MM.1S (cell line): ENCODE measurements at regions not wholly inside any gene's neighbourhood (a gene's known extent, or its start where the extent isn't known, plus 50 kb on each side); places are given as distances from the start of the nearest gene placed in this dataset.

Experiments used
- DNase-seq: peaks from one replicate; pipeline ENCODE4 v3.0.0-alpha.2; 2015
- H2AFZ ChIP-seq: fragments of 300-600 bp; sonication (generic); 2 replicates; pipeline ENCODE4 v1.6.0; 2016; ENCODE audit warnings: antibody characterized with exemption, low read length
- H3F3A ChIP-seq: fragments of 300-600 bp; sonication (generic); 2 replicates; pipeline ENCODE4 v1.6.1; 2016; ENCODE audit warnings: mild to moderate bottlenecking, antibody characterized with exemption, low read length, moderate library complexity, mixed read lengths; ENCODE audit not compliant: insufficient read depth
- H3K27ac ChIP-seq: fragments of 300-600 bp; sonication (generic); 2 replicates; pipeline ENCODE4 v1.5.1; 2016; ENCODE audit warnings: mild to moderate bottlenecking, low read length
- H3K27me3 ChIP-seq: fragments of 300-600 bp; sonication (generic); replicated peaks from 2 replicates; pipeline ENCODE4 v1.6.0; 2016; ENCODE audit warnings: low read length; ENCODE audit not compliant: insufficient read depth
- H3K36me3 ChIP-seq: fragments of 300-600 bp; sonication (generic); replicated peaks from 2 replicates; pipeline ENCODE4 v1.6.1; 2016; ENCODE audit warnings: mild to moderate bottlenecking, low read length, mixed read lengths; ENCODE audit not compliant: insufficient read depth
- H3K4me1 ChIP-seq: fragments of 300-600 bp; sonication (generic); 2 replicates; pipeline ENCODE4 v1.6.1; 2016; ENCODE audit warnings: low read length, mixed read lengths
- H3K4me2 ChIP-seq: fragments of 300-600 bp; sonication (generic); 2 replicates; pipeline ENCODE4 v1.6.0; 2016; ENCODE audit warnings: low read depth, low read length
- H3K4me3 ChIP-seq: fragments of 300-600 bp; sonication (generic); 2 replicates; pipeline ENCODE4 v1.5.1; 2016; ENCODE audit warnings: low read length, mixed read lengths
- H3K79me2 ChIP-seq: fragments of 300-600 bp; sonication (generic); 2 replicates; pipeline ENCODE4 v1.6.1; 2016; ENCODE audit warnings: mixed run types, low read length, mixed read lengths
- H3K9ac ChIP-seq: fragments of 300-600 bp; sonication (generic); 2 replicates; pipeline ENCODE4 v1.6.1; 2016; ENCODE audit warnings: low read length, mixed read lengths
- H3K9me2 ChIP-seq: fragments of 300-600 bp; sonication (generic); replicated peaks from 2 replicates; pipeline ENCODE4 v1.6.1; 2016; ENCODE audit warnings: mild to moderate bottlenecking, low read length, mixed read lengths; ENCODE audit not compliant: insufficient read depth
- H3K9me3 ChIP-seq: fragments of 300-600 bp; sonication (generic); replicated peaks from 2 replicates; pipeline ENCODE4 v1.6.1; 2016; ENCODE audit warnings: mild to moderate bottlenecking, low read length, mixed read lengths; ENCODE audit not compliant: insufficient read depth
- H4K20me1 ChIP-seq: fragments of 300-600 bp; sonication (generic); 2 replicates; pipeline ENCODE4 v1.6.1; 2016; ENCODE audit warnings: mild to moderate bottlenecking, low read length, moderate library complexity, mixed read lengths; ENCODE audit not compliant: insufficient read depth
- EZH2 ChIP-seq: fragments of 300-600 bp; sonication (generic); optimal IDR thresholded peaks from 2 replicates; pipeline ENCODE3; 2017; ENCODE audit warnings: low read depth, mild to moderate bottlenecking, antibody characterized with exemption, low read length, mixed read lengths
- EZH2phosphoT487 ChIP-seq: fragments of 300-600 bp; sonication (generic); IDR thresholded peaks from 2 replicates; pipeline ENCODE4 v1.6.1; 2018; ENCODE audit warnings: antibody characterized with exemption, low read length
- TF ChIP-seq, protein P1 (sequence below): fragments of 300-600 bp; sonication (generic); IDR thresholded peaks from 2 replicates; pipeline ENCODE4 v1.5.1; 2016; ENCODE audit warnings: antibody characterized with exemption, low read length, mixed read lengths

DNA sequence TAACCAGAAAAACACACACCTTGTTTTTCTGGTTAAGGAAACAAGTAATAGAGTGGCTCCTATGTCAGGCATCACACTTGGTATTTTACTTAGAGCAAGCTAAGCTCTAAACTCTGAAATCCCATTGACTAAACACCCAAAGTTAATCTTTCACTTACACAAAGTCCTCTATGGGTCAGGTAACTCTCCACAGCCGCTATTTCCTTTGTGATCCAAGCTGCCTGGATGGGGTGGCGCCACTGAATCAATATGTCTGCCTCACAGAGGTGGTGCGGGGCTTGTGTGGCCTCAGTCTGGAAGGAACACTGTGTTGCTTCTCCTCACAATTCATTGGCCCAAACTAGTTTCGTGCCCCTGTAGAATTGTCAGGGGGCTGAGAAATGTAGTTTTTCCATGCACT lies 160.0 kb upstream of the E2F7 start:
- Histone ChIP-seq H3K9ac (no peak overlapping the region), H3K27me3 (no peaks in the 10 kb centered on the region), H3K4me2 (no peak overlapping the region), H2AFZ (no peak overlapping the region), H3K4me3 (no peak overlapping the region), H3K79me2 (no peaks in the 10 kb centered on the region), H3K9me2 (no peaks in the 10 kb centered on the region), H3K4me1 (no peaks in the 10 kb centered on the region), H3K36me3 (no peaks in the 10 kb centered on the region), H4K20me1 (no peaks in the 10 kb centered on the region), H3F3A (no peaks in the 10 kb centered on the region), H3K27ac (no peak overlapping the region), H3K9me3 (no peaks in the 10 kb centered on the region)
- TF ChIP-seq EZH2phosphoT487 = no peak
- TF ChIP-seq EZH2 = no peak
- TF ChIP-seq, protein P1, sequence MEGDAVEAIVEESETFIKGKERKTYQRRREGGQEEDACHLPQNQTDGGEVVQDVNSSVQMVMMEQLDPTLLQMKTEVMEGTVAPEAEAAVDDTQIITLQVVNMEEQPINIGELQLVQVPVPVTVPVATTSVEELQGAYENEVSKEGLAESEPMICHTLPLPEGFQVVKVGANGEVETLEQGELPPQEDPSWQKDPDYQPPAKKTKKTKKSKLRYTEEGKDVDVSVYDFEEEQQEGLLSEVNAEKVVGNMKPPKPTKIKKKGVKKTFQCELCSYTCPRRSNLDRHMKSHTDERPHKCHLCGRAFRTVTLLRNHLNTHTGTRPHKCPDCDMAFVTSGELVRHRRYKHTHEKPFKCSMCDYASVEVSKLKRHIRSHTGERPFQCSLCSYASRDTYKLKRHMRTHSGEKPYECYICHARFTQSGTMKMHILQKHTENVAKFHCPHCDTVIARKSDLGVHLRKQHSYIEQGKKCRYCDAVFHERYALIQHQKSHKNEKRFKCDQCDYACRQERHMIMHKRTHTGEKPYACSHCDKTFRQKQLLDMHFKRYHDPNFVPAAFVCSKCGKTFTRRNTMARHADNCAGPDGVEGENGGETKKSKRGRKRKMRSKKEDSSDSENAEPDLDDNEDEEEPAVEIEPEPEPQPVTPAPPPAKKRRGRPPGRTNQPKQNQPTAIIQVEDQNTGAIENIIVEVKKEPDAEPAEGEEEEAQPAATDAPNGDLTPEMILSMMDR = no peak
- DNase-seq = no peak

DNA sequence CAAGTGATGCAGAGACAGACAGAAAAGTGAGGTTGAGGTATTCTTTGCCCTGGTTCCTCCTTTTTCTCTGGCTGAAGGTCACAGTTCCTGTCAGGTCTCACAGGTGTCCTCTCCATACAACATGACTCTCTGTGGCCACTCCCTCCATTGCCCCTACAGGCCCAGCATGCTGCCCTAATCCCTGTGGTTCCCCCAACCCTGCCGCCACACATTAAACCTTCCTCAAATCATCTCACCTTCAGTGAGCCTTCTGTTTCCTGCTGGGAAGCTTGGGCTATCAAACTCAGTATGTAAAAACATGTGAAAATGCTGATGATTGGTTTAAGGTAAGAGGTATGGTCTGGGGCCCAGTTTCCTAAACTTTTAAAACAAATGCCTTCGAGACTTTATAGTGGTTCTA lies 159.0 kb upstream of the E2F7 start:
- no peak overlapping the region for H2AFZ ChIP-seq
- no peak overlapping the region for H3K27ac ChIP-seq
- H3K79me2 ChIP-seq = no peaks in the 10 kb centered on the region
- no peak overlapping the region for H3K4me3 ChIP-seq
- H3K9me3 ChIP-seq = no peaks in the 10 kb centered on the region
- H3K36me3 ChIP-seq = no peaks in the 10 kb centered on the region
- no peak overlapping the region for H3K4me2 ChIP-seq
- no peak overlapping the region for H3K9ac ChIP-seq
- no peaks in the 10 kb centered on the region for H3F3A ChIP-seq
- no peak for DNase-seq
- H3K4me1 ChIP-seq = no peaks in the 10 kb centered on the region
- H4K20me1 ChIP-seq = no peaks in the 10 kb centered on the region
- no peaks in the 10 kb centered on the region for H3K9me2 ChIP-seq
- H3K27me3 ChIP-seq = no peaks in the 10 kb centered on the region
- TF ChIP-seq EZH2phosphoT487 (no peak), EZH2 (no peak)
- TF ChIP-seq, protein P1 = no peak

DNA sequence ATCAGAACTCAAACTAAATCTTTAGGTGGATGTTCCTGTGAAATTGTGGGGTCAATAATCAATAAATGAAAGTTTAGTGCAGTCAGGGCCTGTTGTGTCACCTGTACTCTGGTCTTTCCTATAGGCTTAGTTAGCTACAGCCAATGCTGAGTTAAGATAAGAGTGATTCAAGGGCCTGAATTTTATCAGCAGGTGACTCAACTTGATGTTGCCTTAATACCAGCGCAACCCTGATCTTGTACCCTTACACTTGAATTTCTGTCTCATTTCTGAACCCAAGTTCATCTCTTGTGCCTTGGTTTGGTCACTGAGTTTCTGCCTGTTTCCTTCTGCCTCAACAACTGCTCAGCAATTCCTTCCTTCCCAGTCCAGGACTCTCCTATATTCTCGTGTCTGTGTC lies 157.0 kb upstream of the E2F7 start:
- TF ChIP-seq EZH2 (no peak), EZH2phosphoT487 (no peak)
- TF ChIP-seq, protein P1 = no peak
- DNase-seq = no peak
- H3K4me2 ChIP-seq = no peak overlapping the region

More for the DNA sequence above, 157.0 kb upstream of the E2F7 start:
- no peaks in the 10 kb centered on the region for H3K79me2 ChIP-seq
- no peaks in the 10 kb centered on the region for H3K4me1 ChIP-seq
- no peaks in the 10 kb centered on the region for H3F3A ChIP-seq
- H3K36me3 ChIP-seq = no peaks in the 10 kb centered on the region
- H3K9me3 ChIP-seq = no peaks in the 10 kb centered on the region
- no peak overlapping the region for H3K4me3 ChIP-seq
- H3K9me2 ChIP-seq = no peaks in the 10 kb centered on the region
- H2AFZ ChIP-seq = no peak overlapping the region
- no peaks in the 10 kb centered on the region for H3K27me3 ChIP-seq
- no peak overlapping the region for H3K9ac ChIP-seq
- no peaks in the 10 kb centered on the region for H4K20me1 ChIP-seq
- no peak overlapping the region for H3K27ac ChIP-seq
